ENCODE measurements at regions not wholly inside any gene's neighbourhood (a gene's known extent, or its start where the extent isn't known, plus 50 kb on each side); places are given as distances from the start of the nearest gene placed in this dataset.

- no peaks in the 10 kb centered on the region for H3K36me3 ChIP-seq (ENCODE audit: control insufficient read depth, low read length)
- H3K4me3 ChIP-seq (ENCODE audit: low read length): no peak overlapping the region
- H3K79me2 ChIP-seq (ENCODE audit: control insufficient read depth, low read length): no peaks in the 10 kb centered on the region
- no peaks in the 10 kb centered on the region for H3K27me3 ChIP-seq (ENCODE audit: control insufficient read depth, low read length)
- no peaks in the 10 kb centered on the region for H3K9me3 ChIP-seq (ENCODE audit: control insufficient read depth, insufficient read depth, low read length)
- peaks cover 13% of the 10 kb centered on the region for H3K4me1 ChIP-seq (ENCODE audit: control insufficient read depth, low read length)
- no peaks in the 10 kb centered on the region for H4K20me1 ChIP-seq (ENCODE audit: control insufficient read depth, insufficient read depth, low read depth, low read length)
- no peak overlapping the region for H3K27ac ChIP-seq (ENCODE audit: low read depth, low read length)
- H3F3A ChIP-seq (ENCODE audit: control insufficient read depth, insufficient read depth): no peaks in the 10 kb centered on the region
- H3K4me2 ChIP-seq (ENCODE audit: low read length): no peak overlapping the region
- no peaks in the 10 kb centered on the region for H3K9me2 ChIP-seq (replicated peaks; ENCODE audit: control insufficient read depth, low read length)
- TF ChIP-seq EZH2phosphoT487 (IDR thresholded peaks at IDR 0.05; ENCODE audit: borderline replicate concordance, low read length): no peak
- TF ChIP-seq, protein P1, sequence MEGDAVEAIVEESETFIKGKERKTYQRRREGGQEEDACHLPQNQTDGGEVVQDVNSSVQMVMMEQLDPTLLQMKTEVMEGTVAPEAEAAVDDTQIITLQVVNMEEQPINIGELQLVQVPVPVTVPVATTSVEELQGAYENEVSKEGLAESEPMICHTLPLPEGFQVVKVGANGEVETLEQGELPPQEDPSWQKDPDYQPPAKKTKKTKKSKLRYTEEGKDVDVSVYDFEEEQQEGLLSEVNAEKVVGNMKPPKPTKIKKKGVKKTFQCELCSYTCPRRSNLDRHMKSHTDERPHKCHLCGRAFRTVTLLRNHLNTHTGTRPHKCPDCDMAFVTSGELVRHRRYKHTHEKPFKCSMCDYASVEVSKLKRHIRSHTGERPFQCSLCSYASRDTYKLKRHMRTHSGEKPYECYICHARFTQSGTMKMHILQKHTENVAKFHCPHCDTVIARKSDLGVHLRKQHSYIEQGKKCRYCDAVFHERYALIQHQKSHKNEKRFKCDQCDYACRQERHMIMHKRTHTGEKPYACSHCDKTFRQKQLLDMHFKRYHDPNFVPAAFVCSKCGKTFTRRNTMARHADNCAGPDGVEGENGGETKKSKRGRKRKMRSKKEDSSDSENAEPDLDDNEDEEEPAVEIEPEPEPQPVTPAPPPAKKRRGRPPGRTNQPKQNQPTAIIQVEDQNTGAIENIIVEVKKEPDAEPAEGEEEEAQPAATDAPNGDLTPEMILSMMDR (IDR thresholded peaks at IDR 0.05; ENCODE audit: low read depth, low read length, poor library complexity, severe bottlenecking): no peak
Observed at GRCh38 chr3:177824841-177825240, 627.6 kb upstream of the TBL1XR1 start.

DNA sequence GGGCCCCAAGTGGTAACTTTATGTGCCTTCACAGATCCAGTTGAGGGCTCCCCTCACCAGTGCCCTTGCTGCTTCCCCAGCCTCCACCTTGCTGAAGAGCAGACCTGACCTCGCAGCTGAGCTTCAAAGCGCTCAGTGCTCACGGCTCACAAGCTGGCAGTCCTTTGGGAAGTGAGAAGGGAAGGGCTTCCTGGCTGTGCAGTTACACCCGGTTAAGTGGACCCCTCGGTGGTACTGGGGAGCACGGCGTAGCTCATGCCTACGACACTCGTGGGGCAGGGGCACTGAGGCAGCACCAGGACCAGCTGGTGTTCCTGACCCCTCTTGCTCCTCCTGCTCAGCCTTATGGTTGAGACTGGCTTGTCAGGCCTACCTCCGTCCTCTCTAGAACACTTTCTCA lies 629.0 kb upstream of the TBL1XR1 start:
- Histone ChIP-seq H3K9me2 (replicated peaks; ENCODE audit: control insufficient read depth, low read length) (no peaks in the 10 kb centered on the region), H3K36me3 (ENCODE audit: control insufficient read depth, low read length) (no peaks in the 10 kb centered on the region), H3K27ac (ENCODE audit: low read depth, low read length) (no peak overlapping the region), H3K4me1 (ENCODE audit: control insufficient read depth, low read length) (no peaks in the 10 kb centered on the region), H3K79me2 (ENCODE audit: control insufficient read depth, low read length) (no peaks in the 10 kb centered on the region), H3K27me3 (ENCODE audit: control insufficient read depth, low read length) (no peaks in the 10 kb centered on the region), H3K4me2 (ENCODE audit: low read length) (no peak overlapping the region), H4K20me1 (ENCODE audit: control insufficient read depth, insufficient read depth, low read depth, low read length) (no peaks in the 10 kb centered on the region), H3K4me3 (ENCODE audit: low read length) (no peak overlapping the region), H3K9me3 (ENCODE audit: control insufficient read depth, insufficient read depth, low read length) (no peaks in the 10 kb centered on the region), H3F3A (ENCODE audit: control insufficient read depth, insufficient read depth) (no peaks in the 10 kb centered on the region)
- TF ChIP-seq EZH2phosphoT487 (IDR thresholded peaks at IDR 0.05; ENCODE audit: borderline replicate concordance, low read length): no peak
- TF ChIP-seq, protein P1 (IDR thresholded peaks at IDR 0.05; ENCODE audit: low read depth, low read length, poor library complexity, severe bottlenecking): no peak

DNA sequence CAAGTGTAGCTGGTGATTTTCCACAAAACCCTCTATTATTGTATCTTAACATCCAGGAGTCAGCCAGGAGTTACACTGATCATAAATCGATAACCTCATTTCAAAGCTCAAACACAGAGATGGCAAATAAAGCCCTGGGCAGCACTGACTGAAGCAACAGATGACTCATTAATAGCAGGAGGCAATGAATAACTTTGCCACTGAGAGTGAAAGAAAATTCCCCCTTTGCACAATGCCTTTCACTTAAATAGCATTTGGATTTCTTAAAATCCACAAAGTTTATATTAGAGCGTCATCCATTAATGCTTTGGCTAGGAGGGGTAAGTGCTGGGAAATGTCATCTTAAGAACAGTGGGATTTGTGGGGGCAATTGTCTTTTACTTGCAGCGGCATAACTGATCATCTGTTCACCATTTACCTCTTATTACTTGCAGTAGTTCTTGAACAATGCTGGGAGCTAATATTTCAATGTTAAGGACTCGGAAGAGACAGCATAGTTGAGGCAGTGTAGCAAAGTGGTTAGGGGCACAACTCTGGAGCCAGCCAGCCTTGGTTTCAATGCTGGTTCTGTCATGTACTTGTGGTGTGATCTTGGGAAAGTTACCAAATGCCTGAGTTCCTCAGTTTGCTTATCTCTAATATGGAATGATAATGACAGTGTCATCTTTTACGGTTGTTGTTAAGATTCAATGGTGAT lies 630.4 kb upstream of the TBL1XR1 start:
- TF ChIP-seq, protein P1 (IDR thresholded peaks at IDR 0.05; ENCODE audit: low read depth, low read length, poor library complexity, severe bottlenecking): no peak
- TF ChIP-seq EZH2phosphoT487 (IDR thresholded peaks at IDR 0.05; ENCODE audit: borderline replicate concordance, low read length): no peak
- Histone ChIP-seq H3K4me1 (ENCODE audit: control insufficient read depth, low read length) (no peaks in the 10 kb centered on the region), H3K79me2 (ENCODE audit: control insufficient read depth, low read length) (no peaks in the 10 kb centered on the region), H3K9me2 (replicated peaks; ENCODE audit: control insufficient read depth, low read length) (no peaks in the 10 kb centered on the region), H3K4me3 (ENCODE audit: low read length) (no peak overlapping the region), H3K27ac (ENCODE audit: low read depth, low read length) (no peak overlapping the region), H3K4me2 (ENCODE audit: low read length) (no peak overlapping the region), H4K20me1 (ENCODE audit: control insufficient read depth, insufficient read depth, low read depth, low read length) (no peaks in the 10 kb centered on the region), H3K9me3 (ENCODE audit: control insufficient read depth, insufficient read depth, low read length) (no peaks in the 10 kb centered on the region), H3K27me3 (ENCODE audit: control insufficient read depth, low read length) (no peaks in the 10 kb centered on the region), H3K36me3 (ENCODE audit: control insufficient read depth, low read length) (no peaks in the 10 kb centered on the region), H3F3A (ENCODE audit: control insufficient read depth, insufficient read depth) (no peaks in the 10 kb centered on the region)
